Body of pancreas (tissue), 4 donors: ENCODE measurements at regions not wholly inside any gene's neighbourhood (a gene's known extent, or its start where the extent isn't known, plus 50 kb on each side); places are given as distances from the start of the nearest gene placed in this dataset.

Experiments used
- POLR2A ChIP-seq, 3 donors: fragments of 450-650 bp; IDR thresholded peaks; one replicate each; pipeline ENCODE4 v1.6.1; 2016; ENCODE audit warnings: antibody characterized with exemption in 3 of 3, mild to moderate bottlenecking in 2 of 3
- TF ChIP-seq, protein P1 (sequence below), 7 experiments: fragments of 450-650 bp in 4 of 7; fragments of 200-600 bp in 3 of 7; sonication (generic) in 3 of 7; IDR thresholded peaks; one replicate each; pipeline ENCODE4 v1.5.1; 2016 to 2019; ENCODE audit warnings: antibody characterized with exemption in 7 of 7

DNA sequence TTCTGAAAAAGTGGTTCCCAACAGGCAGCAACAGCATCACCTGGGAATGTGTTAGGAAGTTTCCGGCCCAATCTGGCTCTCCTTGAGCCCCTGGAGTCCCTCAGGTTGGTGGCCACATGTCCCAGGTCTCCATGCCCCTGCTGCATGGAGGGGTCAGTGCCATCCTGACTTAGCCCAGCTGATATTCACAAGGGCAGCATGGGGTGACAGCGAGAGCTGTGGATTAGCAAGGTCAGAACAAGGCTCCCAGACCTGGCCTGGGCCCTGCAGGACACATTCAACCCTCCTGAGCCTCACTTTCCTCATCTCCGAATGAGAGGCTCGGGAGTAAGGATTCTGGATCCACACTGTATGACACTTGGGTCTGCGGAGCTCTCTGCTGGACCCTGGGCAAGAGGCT is 243.8 kb upstream of the TLE3 start:
- TF ChIP-seq, protein P1, sequence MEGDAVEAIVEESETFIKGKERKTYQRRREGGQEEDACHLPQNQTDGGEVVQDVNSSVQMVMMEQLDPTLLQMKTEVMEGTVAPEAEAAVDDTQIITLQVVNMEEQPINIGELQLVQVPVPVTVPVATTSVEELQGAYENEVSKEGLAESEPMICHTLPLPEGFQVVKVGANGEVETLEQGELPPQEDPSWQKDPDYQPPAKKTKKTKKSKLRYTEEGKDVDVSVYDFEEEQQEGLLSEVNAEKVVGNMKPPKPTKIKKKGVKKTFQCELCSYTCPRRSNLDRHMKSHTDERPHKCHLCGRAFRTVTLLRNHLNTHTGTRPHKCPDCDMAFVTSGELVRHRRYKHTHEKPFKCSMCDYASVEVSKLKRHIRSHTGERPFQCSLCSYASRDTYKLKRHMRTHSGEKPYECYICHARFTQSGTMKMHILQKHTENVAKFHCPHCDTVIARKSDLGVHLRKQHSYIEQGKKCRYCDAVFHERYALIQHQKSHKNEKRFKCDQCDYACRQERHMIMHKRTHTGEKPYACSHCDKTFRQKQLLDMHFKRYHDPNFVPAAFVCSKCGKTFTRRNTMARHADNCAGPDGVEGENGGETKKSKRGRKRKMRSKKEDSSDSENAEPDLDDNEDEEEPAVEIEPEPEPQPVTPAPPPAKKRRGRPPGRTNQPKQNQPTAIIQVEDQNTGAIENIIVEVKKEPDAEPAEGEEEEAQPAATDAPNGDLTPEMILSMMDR (IDR thresholded peaks at IDR 0.05), result no peak
- no peak for TF ChIP-seq POLR2A (IDR thresholded peaks at IDR 0.05)
